Fibroblast of lung (primary cell): ENCODE measurements at regions not wholly inside any gene's neighbourhood (a gene's known extent, or its start where the extent isn't known, plus 50 kb on each side); places are given as distances from the start of the nearest gene placed in this dataset.

Experiments
- DNase-seq, 2 donors: peaks; one replicate each; pipeline versions ENCODE4 v3.0.0 to v3.0.0-alpha.2; 2010; ENCODE audit warnings: low read depth in 2 of 2
- H2AFZ ChIP-seq: 2 replicates; pipeline ENCODE4 v1.5.1; 2012; ENCODE audit warnings: low read length, control low read depth, inconsistent platforms
- H3K27ac ChIP-seq: 2 replicates; pipeline ENCODE4 v1.5.1; 2011; ENCODE audit warnings: low read length, control low read depth; ENCODE audit not compliant: insufficient read depth
- H3K27me3 ChIP-seq: 2 replicates; pipeline ENCODE4 v1.5.1; 2011; ENCODE audit warnings: mild to moderate bottlenecking, low read length; ENCODE audit not compliant: control insufficient read depth, insufficient read depth
- H3K36me3 ChIP-seq: 2 replicates; pipeline ENCODE4 v1.5.1; 2011; ENCODE audit warnings: low read length; ENCODE audit not compliant: control insufficient read depth, insufficient read depth
- H3K4me1 ChIP-seq: 2 replicates; pipeline ENCODE4 v1.5.1; 2011; ENCODE audit warnings: low read length; ENCODE audit not compliant: control insufficient read depth, insufficient read depth; ENCODE audit errors: extremely low read depth
- H3K4me2 ChIP-seq: 2 replicates; pipeline ENCODE4 v1.5.1; 2011; ENCODE audit warnings: low read length, control low read depth; ENCODE audit not compliant: insufficient read depth; ENCODE audit errors: extremely low read depth
- H3K4me3 ChIP-seq, 4 experiments: fragments of 200-600 bp in 1 of 4; sonication (generic) in 1 of 4; replicated peaks in 1 of 4; 2 replicates each; pipeline ENCODE4 v1.5.1; 2011 to 2016; ENCODE audit warnings: low read length in 4 of 4, low read depth in 3 of 4, mild to moderate bottlenecking in 3 of 4, control low read depth in 2 of 4, inconsistent platforms in 1 of 4, mixed read lengths in 1 of 4; ENCODE audit not compliant: insufficient read depth in 1 of 4; ENCODE audit errors: control extremely low read depth in 1 of 4
- H3K79me2 ChIP-seq: 2 replicates; pipeline ENCODE4 v1.5.1; 2012; ENCODE audit warnings: mild to moderate bottlenecking, low read length, inconsistent platforms; ENCODE audit not compliant: control insufficient read depth, insufficient read depth
- H3K9ac ChIP-seq: 2 replicates; pipeline ENCODE4 v1.5.1; 2011; ENCODE audit warnings: mild to moderate bottlenecking, low read length, control low read depth; ENCODE audit not compliant: insufficient read depth
- H3K9me3 ChIP-seq: 2 replicates; pipeline ENCODE4 v1.5.1; 2012; ENCODE audit warnings: low read depth, low read length; ENCODE audit not compliant: control insufficient read depth, insufficient read depth
- H4K20me1 ChIP-seq: 2 replicates; pipeline ENCODE4 v1.5.1; 2011; ENCODE audit warnings: low read length; ENCODE audit not compliant: control insufficient read depth, insufficient read depth; ENCODE audit errors: extremely low read depth
- EZH2 ChIP-seq: IDR thresholded peaks from 2 replicates; pipeline ENCODE4 v1.5.1; 2012; ENCODE audit warnings: low read length, control low read depth, mild to moderate bottlenecking; ENCODE audit errors: missing control alignments
- TF ChIP-seq, protein P1 (sequence below), 2 donors: IDR thresholded peaks in 1 of 2; conservative IDR thresholded peaks in 1 of 2; 1 replicate in 1 of 2; 2 replicates in 1 of 2; pipeline ENCODE4 v1.5.1; 2011 to 2012; ENCODE audit warnings: low read length in 2 of 2, control low read depth in 1 of 2, inconsistent platforms in 1 of 2, low read depth in 1 of 2, mild to moderate bottlenecking in 1 of 2

DNA sequence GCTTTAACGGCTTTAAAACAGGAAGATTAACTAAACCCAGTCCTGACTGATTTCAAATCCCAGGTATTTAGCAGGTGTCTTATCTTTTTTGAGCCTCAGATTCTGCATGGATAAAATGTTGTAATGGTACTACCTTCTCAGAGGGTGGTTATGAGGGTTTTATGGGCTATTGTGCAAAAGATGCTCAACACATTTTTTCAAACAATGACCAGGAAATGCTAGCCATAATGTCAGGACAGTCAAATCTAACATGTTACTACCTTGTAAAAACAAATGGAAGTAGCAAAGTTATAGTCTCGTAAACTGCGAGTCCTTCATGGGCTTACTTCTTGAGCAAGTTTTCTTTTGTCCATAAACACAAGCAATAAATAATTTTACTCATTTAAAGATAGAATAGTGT lies 162.1 kb upstream of the TFPI start:
- Histone ChIP-seq H3K4me1 (no peaks in the 10 kb centered on the region), H3K27me3 (no peaks in the 10 kb centered on the region), H4K20me1 (no peaks in the 10 kb centered on the region), H3K9ac (no peak overlapping the region), H3K79me2 (no peaks in the 10 kb centered on the region), H3K27ac (no peak overlapping the region), H3K9me3 (no peaks in the 10 kb centered on the region), H3K4me3 (no peak overlapping the region), H3K4me2 (no peak overlapping the region), H3K36me3 (no peaks in the 10 kb centered on the region), H2AFZ (no peak overlapping the region)
- TF ChIP-seq EZH2 = no peak
- TF ChIP-seq, protein P1, sequence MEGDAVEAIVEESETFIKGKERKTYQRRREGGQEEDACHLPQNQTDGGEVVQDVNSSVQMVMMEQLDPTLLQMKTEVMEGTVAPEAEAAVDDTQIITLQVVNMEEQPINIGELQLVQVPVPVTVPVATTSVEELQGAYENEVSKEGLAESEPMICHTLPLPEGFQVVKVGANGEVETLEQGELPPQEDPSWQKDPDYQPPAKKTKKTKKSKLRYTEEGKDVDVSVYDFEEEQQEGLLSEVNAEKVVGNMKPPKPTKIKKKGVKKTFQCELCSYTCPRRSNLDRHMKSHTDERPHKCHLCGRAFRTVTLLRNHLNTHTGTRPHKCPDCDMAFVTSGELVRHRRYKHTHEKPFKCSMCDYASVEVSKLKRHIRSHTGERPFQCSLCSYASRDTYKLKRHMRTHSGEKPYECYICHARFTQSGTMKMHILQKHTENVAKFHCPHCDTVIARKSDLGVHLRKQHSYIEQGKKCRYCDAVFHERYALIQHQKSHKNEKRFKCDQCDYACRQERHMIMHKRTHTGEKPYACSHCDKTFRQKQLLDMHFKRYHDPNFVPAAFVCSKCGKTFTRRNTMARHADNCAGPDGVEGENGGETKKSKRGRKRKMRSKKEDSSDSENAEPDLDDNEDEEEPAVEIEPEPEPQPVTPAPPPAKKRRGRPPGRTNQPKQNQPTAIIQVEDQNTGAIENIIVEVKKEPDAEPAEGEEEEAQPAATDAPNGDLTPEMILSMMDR (conservative IDR thresholded peaks at IDR 0.05 in 1 of 2, IDR thresholded peaks at IDR 0.05 in 1 of 2; ENCODE audit: low read depth in 1 of 2, low read length in 2 of 2) = no peak
- DNase-seq = no peak

DNA sequence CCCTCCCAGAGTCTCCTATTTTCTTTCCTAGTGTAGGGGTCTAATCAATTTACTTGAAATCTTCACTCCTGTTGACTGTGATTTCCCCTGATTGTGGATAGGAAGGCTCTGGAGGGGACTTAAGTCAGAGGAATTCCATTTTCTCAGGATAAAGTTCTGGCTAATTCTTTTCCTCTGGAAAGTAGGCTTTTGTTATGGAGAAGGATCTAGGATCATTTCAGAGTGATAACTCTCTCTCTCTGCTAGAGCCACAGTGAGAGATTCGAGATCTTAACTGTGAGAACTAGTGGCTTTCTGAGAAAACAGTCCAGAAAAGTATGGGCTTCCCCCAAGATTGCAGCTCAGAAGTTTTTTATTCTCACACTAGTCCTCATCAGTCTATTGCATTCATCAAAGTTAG lies 163.9 kb upstream of the TFPI start:
- no peak overlapping the region for H2AFZ ChIP-seq
- no peaks in the 10 kb centered on the region for H3K27me3 ChIP-seq
- H3K27ac ChIP-seq = no peak overlapping the region
- no peaks in the 10 kb centered on the region for H3K4me1 ChIP-seq
- no peak overlapping the region for H3K4me2 ChIP-seq
- H3K79me2 ChIP-seq = no peaks in the 10 kb centered on the region
- no peaks in the 10 kb centered on the region for H3K9me3 ChIP-seq
- H4K20me1 ChIP-seq = no peaks in the 10 kb centered on the region
- H3K36me3 ChIP-seq = no peaks in the 10 kb centered on the region
- no peak for TF ChIP-seq EZH2
- TF ChIP-seq, protein P1 (conservative IDR thresholded peaks at IDR 0.05 in 1 of 2, IDR thresholded peaks at IDR 0.05 in 1 of 2; ENCODE audit: low read depth in 1 of 2, low read length in 2 of 2) = no peak
- H3K4me3 ChIP-seq = no peak overlapping the region
- no peak overlapping the region for H3K9ac ChIP-seq
- no peak for DNase-seq

DNA sequence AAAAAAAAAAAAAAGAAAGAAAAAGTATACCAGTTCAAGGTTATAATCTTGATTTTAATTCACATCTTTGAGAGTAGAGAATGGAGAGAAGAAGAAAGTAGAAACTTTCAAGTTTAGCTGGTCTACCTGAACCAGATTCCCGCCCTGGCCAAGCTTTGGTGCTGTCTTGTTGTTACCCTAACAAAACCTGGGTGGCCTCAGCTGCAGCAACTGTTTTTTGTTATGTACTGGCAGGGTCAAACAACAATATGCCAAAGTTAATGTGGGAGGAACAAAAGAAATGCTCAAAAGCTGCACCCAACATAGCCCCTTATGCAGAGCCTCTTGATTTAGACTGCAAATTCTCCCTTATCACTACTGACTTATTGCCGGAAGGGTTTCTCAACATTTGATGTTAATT lies 165.3 kb upstream of the TFPI start:
- H3K4me1 ChIP-seq = no peaks in the 10 kb centered on the region

More for the DNA sequence above, 165.3 kb upstream of the TFPI start:
- H3K27me3 ChIP-seq = no peaks in the 10 kb centered on the region
- H3K9ac ChIP-seq = no peak overlapping the region
- no peaks in the 10 kb centered on the region for H3K36me3 ChIP-seq
- H3K27ac ChIP-seq = no peak overlapping the region
- H3K4me3 ChIP-seq = no peak overlapping the region
- no peak overlapping the region for H2AFZ ChIP-seq
- H3K9me3 ChIP-seq = no peaks in the 10 kb centered on the region
- H4K20me1 ChIP-seq = no peaks in the 10 kb centered on the region
- TF ChIP-seq EZH2 = no peak
- TF ChIP-seq, protein P1 (conservative IDR thresholded peaks at IDR 0.05 in 1 of 2, IDR thresholded peaks at IDR 0.05 in 1 of 2; ENCODE audit: low read depth in 1 of 2, low read length in 2 of 2) = no peak
- no peak overlapping the region for H3K4me2 ChIP-seq
- no peak for DNase-seq
- H3K79me2 ChIP-seq = no peaks in the 10 kb centered on the region
